H9 (cell line): ENCODE measurements at regions not wholly inside any gene's neighbourhood (a gene's known extent, or its start where the extent isn't known, plus 50 kb on each side); places are given as distances from the start of the nearest gene placed in this dataset.

Experiments used
- DNase-seq: peaks from one replicate; pipeline ENCODE4 v3.0.0-alpha.2; 2017
- H2AFZ ChIP-seq: one replicate; pipeline ENCODE4 v1.6.1; 2013; ENCODE audit warnings: mild to moderate bottlenecking, low read length, control low read depth, moderate library complexity
- H2AK5ac ChIP-seq: 2 replicates; pipeline ENCODE4 v1.6.1; 2013; ENCODE audit warnings: low read length, control low read depth, mixed read lengths; ENCODE audit not compliant: insufficient read length
- H2BK120ac ChIP-seq: one replicate; pipeline ENCODE4 v1.6.1; 2013; ENCODE audit warnings: low read depth, mild to moderate bottlenecking, low read length, control low read depth, inconsistent platforms; ENCODE audit not compliant: poor library complexity, severe bottlenecking
- H2BK12ac ChIP-seq: 2 replicates; pipeline ENCODE4 v1.6.1; 2013; ENCODE audit warnings: low read length, control low read depth, mixed read lengths, low read depth; ENCODE audit not compliant: insufficient read length
- H2BK15ac ChIP-seq: 2 replicates; pipeline ENCODE4 v1.6.1; 2013; ENCODE audit warnings: low read depth, low read length, control low read depth
- H2BK20ac ChIP-seq: one replicate; pipeline ENCODE4 v1.6.1; 2013; ENCODE audit warnings: low read depth, mild to moderate bottlenecking, low read length, control low read depth, inconsistent platforms; ENCODE audit not compliant: poor library complexity, severe bottlenecking
- H2BK5ac ChIP-seq: 2 replicates; pipeline ENCODE4 v1.6.1; 2013; ENCODE audit warnings: low read length, control low read depth, mixed read lengths; ENCODE audit not compliant: insufficient read length
- H3K14ac ChIP-seq: 2 replicates; pipeline ENCODE4 v1.6.1; 2013; ENCODE audit warnings: low read length, control low read depth; ENCODE audit not compliant: insufficient read depth
- H3K18ac ChIP-seq: 2 replicates; pipeline ENCODE4 v1.6.1; 2013; ENCODE audit warnings: low read depth, mild to moderate bottlenecking, mixed read lengths, low read length, control low read depth; ENCODE audit not compliant: insufficient read length
- H3K23ac ChIP-seq: 2 replicates; pipeline ENCODE4 v1.6.1; 2013; ENCODE audit warnings: low read length, control low read depth, mixed read lengths, low read depth; ENCODE audit not compliant: insufficient read length
- H3K23me2 ChIP-seq: 2 replicates; pipeline ENCODE4 v1.6.1; 2013; ENCODE audit warnings: low read depth, mild to moderate bottlenecking, mixed read lengths, low read length, control low read depth; ENCODE audit not compliant: insufficient read length, poor library complexity, severe bottlenecking
- H3K27ac ChIP-seq: 2 replicates; pipeline ENCODE4 v1.5.1; 2013; ENCODE audit warnings: low read length, control low read depth, mixed read lengths, low read depth; ENCODE audit not compliant: insufficient read length
- H3K27me3 ChIP-seq: 2 replicates; pipeline ENCODE4 v1.6.1; 2013; ENCODE audit warnings: low read length, control low read depth, inconsistent platforms; ENCODE audit not compliant: insufficient read depth
- H3K4ac ChIP-seq: 2 replicates; pipeline ENCODE4 v1.6.1; 2013; ENCODE audit warnings: low read depth, mild to moderate bottlenecking, control low read depth, inconsistent platforms, low read length, moderate library complexity
- H3K4me1 ChIP-seq: 2 replicates; pipeline ENCODE4 v1.6.1; 2013; ENCODE audit warnings: low read length, control low read depth, inconsistent platforms; ENCODE audit not compliant: insufficient read depth
- H3K4me2 ChIP-seq: 2 replicates; pipeline ENCODE4 v1.6.1; 2013; ENCODE audit warnings: low read length, control low read depth, mixed read lengths; ENCODE audit not compliant: insufficient read length, insufficient read depth
- H3K56ac ChIP-seq: 2 replicates; pipeline ENCODE4 v1.6.1; 2013; ENCODE audit warnings: low read depth, mild to moderate bottlenecking, mixed read lengths, low read length, control low read depth; ENCODE audit not compliant: insufficient read length
- H3K79me1 ChIP-seq: 2 replicates; pipeline ENCODE4 v1.6.1; 2013; ENCODE audit warnings: low read depth, mild to moderate bottlenecking, moderate library complexity, low read length, control low read depth, inconsistent platforms; ENCODE audit not compliant: insufficient read depth, poor library complexity, severe bottlenecking
- H3K79me2 ChIP-seq: 2 replicates; pipeline ENCODE4 v1.6.1; 2013; ENCODE audit warnings: low read length, control low read depth, inconsistent platforms; ENCODE audit not compliant: insufficient read depth
- H3K9ac ChIP-seq: 2 replicates; pipeline ENCODE4 v1.6.1; 2013; ENCODE audit warnings: low read length, control low read depth, mixed read lengths; ENCODE audit not compliant: insufficient read length; ENCODE audit errors: extremely low read depth
- H3K9me3 ChIP-seq: one replicate; pipeline ENCODE4 v1.6.1; 2013; ENCODE audit warnings: low read depth, low read length, inconsistent platforms; ENCODE audit not compliant: control insufficient read depth
- H3T11ph ChIP-seq: one replicate; pipeline ENCODE4 v1.6.1; 2013; ENCODE audit warnings: mild to moderate bottlenecking, low read length, control low read depth, inconsistent platforms
- H4K20me1 ChIP-seq: one replicate; pipeline ENCODE4 v1.6.1; 2013; ENCODE audit not compliant: control insufficient read depth, insufficient read length, insufficient read depth
- H4K5ac ChIP-seq: 2 replicates; pipeline ENCODE4 v1.6.1; 2013; ENCODE audit warnings: low read depth, mild to moderate bottlenecking, mixed read lengths, low read length, control low read depth; ENCODE audit not compliant: insufficient read length
- H4K8ac ChIP-seq: replicated peaks from 2 replicates; pipeline ENCODE4 v1.6.1; 2013; ENCODE audit warnings: low read length, control low read depth, mixed read lengths, low read depth; ENCODE audit not compliant: insufficient read length
- H4K91ac ChIP-seq: 2 replicates; pipeline ENCODE4 v1.6.1; 2013; ENCODE audit warnings: low read depth, mild to moderate bottlenecking, moderate library complexity, mixed read lengths, low read length, control low read depth; ENCODE audit not compliant: insufficient read length
- H3K27ac Mint-ChIP-seq, 3 experiments: 2 replicates in 2 of 3; 3 replicates in 1 of 3; pipeline ENCODE4 v1.8.0; 2020 to 2021; ENCODE audit warnings: mixed read lengths in 3 of 3, mild to moderate bottlenecking in 1 of 3, moderate library complexity in 1 of 3
- H3K27me3 Mint-ChIP-seq: 2 replicates; pipeline ENCODE4 v1.8.0; 2021; ENCODE audit warnings: low read depth, mild to moderate bottlenecking, moderate library complexity, mixed read lengths
- H3K36me3 Mint-ChIP-seq, 3 experiments: 2 replicates in 2 of 3; 3 replicates in 1 of 3; pipeline ENCODE4 v1.8.0; 2020 to 2021; ENCODE audit warnings: low read depth in 3 of 3, mixed read lengths in 3 of 3; ENCODE audit not compliant: insufficient read depth in 1 of 3
- H3K4me1 Mint-ChIP-seq, 2 experiments: 2 replicates each; pipeline ENCODE4 v1.8.0; 2020; ENCODE audit warnings: mixed read lengths in 2 of 2
- H3K4me3 Mint-ChIP-seq, 2 experiments: 2 replicates in 1 of 2; 3 replicates in 1 of 2; pipeline ENCODE4 v1.8.0; 2020 to 2021; ENCODE audit warnings: mild to moderate bottlenecking in 2 of 2, mixed read lengths in 2 of 2, moderate library complexity in 1 of 2
- H3K9me3 Mint-ChIP-seq, 2 experiments: 2 replicates in 1 of 2; 3 replicates in 1 of 2; pipeline ENCODE4 v1.8.0; 2020; ENCODE audit warnings: mild to moderate bottlenecking in 2 of 2, mixed read lengths in 2 of 2, moderate library complexity in 1 of 2
- WGBS: extraction: QIAGEN DNeasy Blood & Tissue Kit; methylation state at CpG from one replicate; pipeline ENCODE4 v1.1.7; 2013; ENCODE audit warnings: missing lambda C conversion rate, low lambda C conversion rate, mixed read lengths; ENCODE audit not compliant: insufficient read length; ENCODE audit errors: extremely low coverage; 5-methylcytosine and 5-hydroxymethylcytosine counted together
- TF ChIP-seq, protein P1 (sequence below): fragments of 200-600 bp; sonication (generic); conservative IDR thresholded peaks from 3 replicates; pipeline ENCODE4 v1.8.0; 2021; ENCODE audit warnings: antibody characterized with exemption, mild to moderate bottlenecking

DNA sequence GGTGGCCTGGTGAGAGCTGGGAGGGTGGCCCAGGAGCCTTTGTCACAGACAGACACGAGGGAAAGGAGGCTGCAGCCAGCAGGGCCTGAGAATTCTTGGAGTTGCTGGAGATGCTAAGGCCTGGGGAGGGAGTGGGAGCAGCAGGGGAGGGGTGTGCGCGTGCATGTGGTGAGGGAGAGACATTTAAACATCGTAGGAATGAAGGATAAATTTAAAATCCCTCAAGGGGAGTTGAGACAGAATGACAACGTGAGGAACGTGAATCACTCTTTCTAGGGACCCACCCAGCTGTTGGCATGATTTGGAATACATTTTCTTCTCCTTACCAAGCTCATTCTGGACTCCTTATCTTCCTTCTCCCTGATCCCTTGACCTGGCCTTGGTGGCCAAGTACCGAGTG, 73.3 kb upstream of the CACNA1E start:
- H4K91ac ChIP-seq, result no peak overlapping the region

More for the DNA sequence above, 73.3 kb upstream of the CACNA1E start:
- Histone ChIP-seq H3K14ac (no peak overlapping the region), H4K20me1 (no peaks in the 10 kb centered on the region), H3K4me2 (no peak overlapping the region), H2BK120ac (no peak overlapping the region), H2BK15ac (no peak overlapping the region), H2BK12ac (no peak overlapping the region), H3K56ac (no peak overlapping the region), H4K8ac (no peak overlapping the region), H3K4ac (no peak overlapping the region), H3K23me2 (no peaks in the 10 kb centered on the region), H2AFZ (no peak overlapping the region), H3K23ac (no peak overlapping the region), H3K79me2 (no peaks in the 10 kb centered on the region), H3K18ac (no peak overlapping the region), H4K5ac (no peak overlapping the region), H2BK20ac (no peak overlapping the region), H3K79me1 (no peaks in the 10 kb centered on the region), H3K27ac (no peak overlapping the region), H2AK5ac (no peak overlapping the region), H3K9me3 (no peaks in the 10 kb centered on the region), H3K4me1 (no peaks in the 10 kb centered on the region), H3K9ac (no peak overlapping the region), H2BK5ac (no peak overlapping the region), H3K27me3 (no peaks in the 10 kb centered on the region), H3T11ph (no peak overlapping the region)
- peaks cover 11% of the 10 kb centered on the region for H3K27me3 Mint-ChIP-seq
- peak overlapping the region in 1 of 3 experiments; percentile 74; a peak in 1 of 7 replicates for H3K27ac Mint-ChIP-seq
- H3K4me1 Mint-ChIP-seq, result peaks cover 10 to 12% of the 10 kb centered on the region in 2 experiments
- DNase-seq, result no peak
- no peak overlapping the region for H3K4me3 Mint-ChIP-seq
- WGBS, result no CpG with 5 or more reads among the region's 7 CpGs
- H3K9me3 Mint-ChIP-seq, result no peaks in the 10 kb centered on the region
- H3K36me3 Mint-ChIP-seq, result no peaks in the 10 kb centered on the region
- TF ChIP-seq, protein P1, sequence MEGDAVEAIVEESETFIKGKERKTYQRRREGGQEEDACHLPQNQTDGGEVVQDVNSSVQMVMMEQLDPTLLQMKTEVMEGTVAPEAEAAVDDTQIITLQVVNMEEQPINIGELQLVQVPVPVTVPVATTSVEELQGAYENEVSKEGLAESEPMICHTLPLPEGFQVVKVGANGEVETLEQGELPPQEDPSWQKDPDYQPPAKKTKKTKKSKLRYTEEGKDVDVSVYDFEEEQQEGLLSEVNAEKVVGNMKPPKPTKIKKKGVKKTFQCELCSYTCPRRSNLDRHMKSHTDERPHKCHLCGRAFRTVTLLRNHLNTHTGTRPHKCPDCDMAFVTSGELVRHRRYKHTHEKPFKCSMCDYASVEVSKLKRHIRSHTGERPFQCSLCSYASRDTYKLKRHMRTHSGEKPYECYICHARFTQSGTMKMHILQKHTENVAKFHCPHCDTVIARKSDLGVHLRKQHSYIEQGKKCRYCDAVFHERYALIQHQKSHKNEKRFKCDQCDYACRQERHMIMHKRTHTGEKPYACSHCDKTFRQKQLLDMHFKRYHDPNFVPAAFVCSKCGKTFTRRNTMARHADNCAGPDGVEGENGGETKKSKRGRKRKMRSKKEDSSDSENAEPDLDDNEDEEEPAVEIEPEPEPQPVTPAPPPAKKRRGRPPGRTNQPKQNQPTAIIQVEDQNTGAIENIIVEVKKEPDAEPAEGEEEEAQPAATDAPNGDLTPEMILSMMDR, result no peak
